GM18858 (cell line): ENCODE measurements at regions not wholly inside any gene's neighbourhood (a gene's known extent, or its start where the extent isn't known, plus 50 kb on each side); places are given as distances from the start of the nearest gene placed in this dataset.
A peak's percentile ranks its signal among the peaks of the same experiment; 100 is the strongest.

Source experiments
- ATAC-seq: cut with Tn5 transposase; IDR thresholded peaks from one replicate; pipeline ENCODE4 v1.9.1; 2021; ENCODE audit not compliant: unreplicated experiment

DNA sequence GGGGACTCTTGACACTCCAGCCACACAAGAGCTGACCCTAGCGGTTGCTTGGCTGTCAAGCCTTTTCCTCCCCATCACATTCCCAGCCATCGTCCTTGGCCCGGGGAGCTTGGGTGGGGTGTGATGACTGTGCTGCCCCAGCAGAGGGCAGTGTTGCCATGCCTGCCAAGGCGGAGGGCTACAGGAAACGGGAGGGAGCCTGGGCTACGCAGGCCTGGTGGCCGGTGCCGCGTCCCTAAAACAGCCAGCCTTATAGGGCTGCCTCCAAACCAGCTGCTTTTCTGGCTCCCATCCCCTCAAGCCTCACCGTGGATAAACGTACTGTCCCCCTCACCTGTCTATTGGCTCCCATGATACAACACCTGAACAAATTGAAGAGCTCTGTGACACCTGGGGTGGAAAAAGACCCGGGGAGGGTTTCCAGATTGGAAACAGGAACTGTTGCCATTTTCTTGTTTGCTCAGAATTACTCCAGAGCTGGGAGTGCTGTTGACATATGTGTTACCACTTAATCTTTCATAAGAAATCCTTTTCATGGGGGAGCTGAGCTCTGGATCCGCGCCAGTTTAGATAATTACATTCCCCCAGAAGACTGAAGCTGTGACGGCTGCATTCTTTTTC, 72.8 kb upstream of the ASTN2 start:
- peak; percentile 95 for ATAC-seq

DNA sequence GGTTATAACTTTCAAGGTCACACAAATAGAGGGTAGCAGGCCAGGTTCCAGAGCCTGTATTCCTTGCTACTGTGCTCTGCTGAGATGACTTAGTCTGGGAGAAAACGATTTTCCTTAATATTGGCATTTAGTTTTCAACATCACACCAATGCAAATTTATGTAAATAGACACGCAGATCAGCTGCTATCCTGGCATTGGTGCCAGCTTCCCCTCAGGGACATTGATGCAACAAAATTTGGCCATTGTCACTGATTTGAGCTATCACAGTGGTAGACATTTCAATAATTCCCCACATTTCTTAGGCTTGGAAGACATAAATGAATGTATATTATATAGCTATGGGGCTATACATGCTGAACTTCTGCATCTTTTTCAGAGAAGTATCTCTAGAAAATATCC, 71.6 kb upstream of the ASTN2 start:
- ATAC-seq = no peak

DNA sequence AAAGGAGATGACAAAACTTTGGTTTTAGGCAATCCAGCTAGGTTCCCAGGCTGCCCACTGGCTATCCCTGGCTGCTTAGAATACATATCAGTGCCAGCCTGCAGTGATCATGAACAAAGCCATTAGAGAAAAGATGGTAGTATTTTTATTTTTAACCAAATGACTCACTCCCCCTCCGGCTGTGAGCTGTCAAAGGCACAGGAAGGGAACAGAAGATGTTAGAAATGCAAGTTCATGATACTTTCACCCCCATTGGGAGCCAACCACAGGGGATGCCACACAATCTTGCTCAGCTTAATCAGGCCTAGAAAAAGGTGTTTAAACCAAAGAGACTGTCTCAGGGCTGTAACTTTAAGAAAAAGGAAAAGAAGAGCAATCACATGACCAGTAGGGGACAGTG, 70.3 kb upstream of the ASTN2 start:
- ATAC-seq = no peak

DNA sequence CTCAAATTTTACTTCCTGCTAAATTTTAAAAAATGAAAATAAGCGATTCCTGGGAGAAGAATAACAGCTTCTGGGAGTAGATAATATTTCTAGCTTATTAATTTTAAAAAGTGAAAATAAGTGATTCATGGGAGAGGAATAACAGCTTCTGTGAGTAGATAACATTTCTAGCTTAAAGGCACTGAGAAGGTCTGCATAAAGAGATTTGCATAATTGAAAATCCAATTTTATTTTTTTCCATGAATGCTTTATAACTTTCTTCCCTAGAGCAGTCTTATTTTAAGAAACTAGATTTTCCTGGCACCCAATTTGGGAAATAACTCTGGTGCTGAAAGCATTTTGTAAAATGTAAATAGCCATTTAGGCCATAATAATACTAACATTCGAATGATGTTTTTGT, 65.9 kb upstream of the ASTN2 start:
- ATAC-seq = no peak

DNA sequence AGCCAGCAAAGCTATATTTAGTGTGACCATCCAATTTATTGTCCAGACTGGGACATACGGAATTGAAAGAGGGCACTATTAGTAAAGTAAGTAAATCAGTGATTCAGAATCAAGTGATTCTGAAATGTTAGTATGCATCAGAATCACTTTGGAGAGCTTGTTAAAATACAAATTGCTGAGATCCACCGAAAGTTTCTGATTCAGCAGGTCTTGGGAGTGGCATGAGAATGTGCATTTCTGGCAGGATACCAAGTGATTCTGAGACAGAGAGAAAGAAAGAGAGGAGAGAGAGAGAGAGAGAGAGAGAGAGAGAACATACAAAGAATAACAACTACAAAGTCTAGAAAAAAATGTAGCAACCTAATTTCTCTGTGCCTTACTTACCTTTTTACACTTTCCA, 65.4 kb upstream of the ASTN2 start:
- no peak for ATAC-seq

DNA sequence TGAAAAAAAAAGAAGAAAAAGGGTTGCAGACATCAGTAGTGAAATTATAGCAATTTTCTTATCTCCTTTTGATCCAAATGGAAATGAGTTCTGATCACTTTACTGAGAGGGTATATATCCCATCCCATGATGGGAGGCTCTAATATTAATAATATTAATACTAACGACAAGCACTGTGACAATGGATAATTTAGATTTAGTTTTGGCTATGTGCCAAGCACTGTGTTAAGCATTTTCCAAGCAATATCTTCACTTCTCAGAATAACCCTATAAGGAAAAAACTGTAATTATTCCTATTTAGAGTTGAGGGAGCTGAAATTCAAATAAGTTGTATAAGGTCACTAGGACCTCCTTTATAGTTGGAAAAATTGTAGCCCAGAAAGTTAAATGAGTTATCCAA, 58.4 kb upstream of the ASTN2 start:
- ATAC-seq = no peak

DNA sequence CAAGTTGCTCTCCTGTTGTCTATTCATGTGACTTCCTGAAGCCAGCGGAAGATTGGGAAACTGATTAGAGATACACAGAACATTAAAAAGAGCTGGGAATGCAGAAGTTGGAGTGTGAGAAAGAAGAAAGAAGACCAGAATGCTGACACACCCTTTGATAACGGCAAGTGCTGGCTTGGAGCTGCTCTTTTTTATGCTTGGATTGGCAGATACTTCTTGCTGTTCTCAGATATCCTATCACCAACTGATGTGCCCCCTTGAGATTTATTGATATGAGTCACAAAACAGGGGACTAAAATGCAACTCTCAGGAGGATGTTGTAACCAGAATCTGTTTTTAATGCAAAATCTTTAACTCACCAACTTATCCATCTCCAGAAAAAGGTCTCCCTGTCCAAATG, 56.0 kb upstream of the ASTN2 start:
- ATAC-seq = no peak

DNA sequence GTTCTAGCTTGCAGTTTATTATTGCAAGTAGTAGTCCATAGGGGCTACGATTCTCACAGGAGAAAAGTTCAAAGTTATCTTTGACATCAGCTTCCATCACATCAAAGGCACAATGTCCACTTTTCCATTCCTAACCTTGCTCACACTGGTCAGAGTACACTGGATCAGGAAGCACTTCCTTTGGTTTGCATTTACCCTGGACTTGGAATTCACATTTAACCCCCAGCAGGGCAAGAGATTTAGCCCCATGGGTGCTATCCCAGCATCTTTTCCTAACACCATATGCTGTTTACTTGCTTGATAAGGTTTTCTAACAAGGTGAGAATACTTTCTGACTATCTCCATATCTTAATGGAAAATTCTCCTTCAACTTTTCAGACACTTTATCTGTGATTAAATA, 55.6 kb upstream of the ASTN2 start:
- no peak for ATAC-seq

DNA sequence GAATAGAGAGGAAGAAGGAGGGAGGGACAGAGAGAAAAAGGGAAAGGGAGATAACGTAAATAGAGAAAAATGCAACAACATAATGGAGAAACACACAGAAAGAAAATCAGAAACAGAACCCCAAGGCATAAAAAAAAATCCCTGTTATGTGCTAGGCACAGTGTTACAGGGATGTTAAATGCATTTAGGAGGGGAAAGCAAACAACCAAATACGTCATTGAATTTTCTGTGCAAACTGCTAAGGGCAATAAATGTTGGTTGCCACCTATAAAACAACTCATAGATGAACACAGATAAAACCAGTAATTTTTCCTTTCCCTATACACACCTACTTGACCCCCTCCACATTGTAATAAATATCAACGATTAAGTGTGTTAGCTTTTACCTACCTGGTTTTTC, 51.3 kb upstream of the ASTN2 start:
- no peak for ATAC-seq

DNA sequence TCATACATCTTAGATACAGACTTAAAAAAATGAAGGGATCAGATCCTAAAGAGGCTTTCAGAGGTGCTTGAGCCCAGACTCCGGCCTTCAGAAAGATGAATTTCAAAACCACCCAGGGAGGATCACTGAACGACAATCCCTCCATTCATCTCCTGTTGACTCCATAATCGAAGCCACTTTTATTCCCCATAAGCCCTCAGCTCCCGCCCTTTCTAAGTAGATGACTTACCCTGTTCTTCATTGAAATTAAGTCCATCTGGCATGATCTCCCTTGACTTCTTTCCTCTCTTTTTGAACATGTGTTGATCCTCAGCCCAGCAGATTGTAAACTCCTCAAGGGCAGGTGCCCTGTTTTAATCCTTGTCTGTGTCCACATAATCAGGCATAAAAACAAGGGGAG, 50.8 kb upstream of the ASTN2 start:
- ATAC-seq = no peak

DNA sequence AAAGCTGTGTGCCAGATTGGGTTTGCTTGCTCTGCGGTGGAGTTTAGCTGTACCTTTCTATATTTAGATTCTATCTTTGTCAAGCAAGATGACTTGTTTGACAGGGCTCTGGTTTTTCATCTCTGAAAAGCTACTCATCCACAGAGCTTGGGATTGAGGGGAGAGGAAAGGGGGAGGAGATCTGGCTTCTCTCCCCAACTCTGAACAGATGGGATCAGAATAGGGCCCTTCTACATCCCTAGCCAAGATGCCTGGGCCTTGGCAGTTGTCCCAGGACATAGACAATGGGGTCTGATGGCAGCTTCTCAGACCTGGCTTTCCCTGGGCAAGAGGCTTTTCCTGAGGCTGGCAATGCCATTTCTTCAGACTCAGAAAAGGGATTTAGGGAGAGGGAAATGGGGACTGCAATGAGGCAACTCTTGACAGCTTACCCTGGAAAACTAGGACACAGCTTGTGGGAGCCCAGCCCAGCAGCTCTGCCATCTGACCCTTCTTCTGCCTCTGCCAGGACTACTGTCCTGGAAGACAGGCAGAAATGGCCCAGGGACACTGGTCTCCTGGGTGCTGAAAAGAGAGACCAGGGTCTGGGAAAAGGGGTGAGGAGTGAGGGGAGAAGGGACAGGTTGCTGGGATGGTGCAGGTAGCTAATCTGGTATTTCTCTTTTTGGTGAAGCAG, 50.2 kb upstream of the ASTN2 start:
- no peak for ATAC-seq
